Lung (tissue), 11 donors: ENCODE measurements at regions not wholly inside any gene's neighbourhood (a gene's known extent, or its start where the extent isn't known, plus 50 kb on each side); places are given as distances from the start of the nearest gene placed in this dataset.

ENCODE experiments used
- ATAC-seq: fragments of 200-7000 bp; cut with Tn5 transposase; one replicate; pipeline ENCODE4 v1.9.1; 2020; ENCODE audit warnings: moderate number of reproducible peaks; ENCODE audit not compliant: insufficient read depth, low FRiP score
- DNase-seq, 3 donors: peaks; one replicate each; pipeline ENCODE4 v3.0.0-alpha.2; 2013 to 2017
- H3K27ac ChIP-seq, 2 donors: one replicate each; pipeline ENCODE4 v1.5.1; 2013; ENCODE audit warnings: mild to moderate bottlenecking in 2 of 2, moderate library complexity in 2 of 2, control low read depth in 1 of 2, inconsistent platforms in 1 of 2, low read depth in 1 of 2, low read length in 1 of 2
- H3K27me3 ChIP-seq, 3 donors: one replicate each; pipeline ENCODE4 v1.5.1; 2013; ENCODE audit warnings: low read length in 2 of 3; ENCODE audit not compliant: control insufficient read depth in 3 of 3, insufficient read depth in 3 of 3
- H3K36me3 ChIP-seq, 4 donors: one replicate each; pipeline ENCODE4 v1.5.1; 2013; ENCODE audit warnings: low read length in 4 of 4, mild to moderate bottlenecking in 1 of 4, moderate library complexity in 1 of 4; ENCODE audit not compliant: control insufficient read depth in 4 of 4, insufficient read depth in 4 of 4
- H3K4me1 ChIP-seq, 5 donors: one replicate each; pipeline ENCODE4 v1.5.1; 2013; ENCODE audit warnings: low read length in 5 of 5, mild to moderate bottlenecking in 2 of 5, moderate library complexity in 1 of 5; ENCODE audit not compliant: control insufficient read depth in 5 of 5, insufficient read depth in 5 of 5
- H3K4me3 ChIP-seq: one replicate; pipeline ENCODE4 v1.5.1; 2013; ENCODE audit warnings: mild to moderate bottlenecking, control low read depth, moderate library complexity
- H3K9ac ChIP-seq, 2 donors: one replicate each; pipeline ENCODE4 v1.5.1; 2013; ENCODE audit warnings: low read length in 2 of 2, control low read depth in 1 of 2; ENCODE audit not compliant: insufficient read depth in 1 of 2
- H3K9me3 ChIP-seq, 4 donors: one replicate each; pipeline ENCODE4 v1.5.1; 2013; ENCODE audit warnings: low read length in 3 of 4, mild to moderate bottlenecking in 1 of 4, moderate library complexity in 1 of 4; ENCODE audit not compliant: control insufficient read depth in 4 of 4, insufficient read depth in 3 of 4
- CTCF ChIP-seq: IDR thresholded peaks from 2 replicates; pipeline ENCODE4 v1.5.1; 2012; ENCODE audit warnings: mild to moderate bottlenecking; ENCODE audit errors: control extremely low read depth, extremely low read depth
- WGBS, 2 donors: extraction: QIAGEN DNeasy Blood & Tissue Kit; methylation state at CpG; one replicate each; pipeline ENCODE4 v1.1.7; 2013; 5-methylcytosine and 5-hydroxymethylcytosine counted together
- donor health status: control.
- donor health status: control.
- donor health status: Bipolar disorder and iron deficiency.
- donor health status: healthy.
- donor health status: DM: yes; HTN: yes; CAD: no.

GRCh38 chr14:38016497-38016896 is 191.2 kb upstream of the SSTR1 start:
- H3K27ac ChIP-seq, result no peak overlapping the region
- no peak overlapping the region for H3K9ac ChIP-seq
- TF ChIP-seq CTCF, result no peak
- H3K27me3 ChIP-seq, result no peaks in the 10 kb centered on the region
- WGBS, 2 donors, result 74 to 86% methylated on average over 2 of the region's 2 CpGs
- no peaks in the 10 kb centered on the region for H3K4me1 ChIP-seq
- no peak overlapping the region for H3K4me3 ChIP-seq
- no peak for ATAC-seq
- DNase-seq, result no peak
- no peaks in the 10 kb centered on the region for H3K36me3 ChIP-seq
- H3K9me3 ChIP-seq, result peaks cover 0 to 17% (median 6%) of the 10 kb centered on the region in 4 donors

DNA sequence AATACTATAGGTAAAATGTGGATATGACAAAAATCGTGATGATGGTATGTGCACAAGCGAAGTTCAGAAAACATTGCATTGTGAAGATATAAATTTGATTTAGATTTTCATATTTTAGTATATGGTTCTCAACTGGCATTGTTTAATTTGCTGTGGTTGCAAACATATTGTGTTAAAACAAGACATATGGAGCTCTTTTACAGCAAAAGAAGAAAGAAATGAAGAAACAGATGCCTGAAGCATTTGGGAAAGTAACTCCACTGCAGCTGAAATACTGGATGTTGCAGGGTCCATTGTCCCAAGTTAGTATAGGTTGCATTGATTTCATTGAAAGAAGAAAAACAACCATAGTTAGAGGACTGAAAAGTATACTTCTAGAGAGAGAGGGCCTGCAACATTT is 185.8 kb upstream of the SSTR1 start:
- H3K9ac ChIP-seq, result no peak overlapping the region
- TF ChIP-seq CTCF, result no peak
- H3K27me3 ChIP-seq, result peaks cover 0 to 3% (median 0%) of the 10 kb centered on the region in 3 donors
- no peak overlapping the region for H3K4me3 ChIP-seq
- H3K4me1 ChIP-seq, result no peaks in the 10 kb centered on the region
- H3K9me3 ChIP-seq, result peaks cover 0 to 12% (median 3%) of the 10 kb centered on the region in 4 donors
- DNase-seq (no peak), ATAC-seq (no peak)
- no peaks in the 10 kb centered on the region for H3K36me3 ChIP-seq
- 95 to 98% methylated on average over 2 of the region's 2 CpGs for WGBS, 2 donors
- H3K27ac ChIP-seq, result no peak overlapping the region

DNA sequence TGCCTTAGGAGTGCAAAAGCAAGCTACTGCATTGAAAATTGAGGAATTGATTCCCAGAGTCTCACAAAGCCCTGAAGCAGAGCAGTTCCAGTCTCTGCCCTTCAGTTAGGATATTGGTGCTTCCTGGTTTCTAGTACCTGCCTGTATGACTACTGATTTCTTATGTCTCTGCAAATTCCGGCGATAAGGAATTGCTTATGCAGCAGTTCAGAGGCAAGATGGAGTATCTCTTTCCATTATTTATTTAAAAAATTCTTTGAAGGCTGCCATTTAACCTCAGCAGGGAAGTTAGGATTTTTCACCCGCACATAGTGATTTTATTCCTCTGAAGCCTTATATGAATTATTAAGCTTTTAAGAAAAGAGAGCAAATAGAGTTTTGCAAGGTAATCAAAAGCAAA is 184.9 kb upstream of the SSTR1 start:
- no peak for TF ChIP-seq CTCF
- Histone ChIP-seq H3K36me3 (no peaks in the 10 kb centered on the region), H3K9ac (no peak overlapping the region), H3K27me3 (peaks cover 0 to 3% (median 0%) of the 10 kb centered on the region in 3 donors), H3K9me3 (peaks cover 0 to 12% (median 3%) of the 10 kb centered on the region in 4 donors), H3K27ac (no peak overlapping the region), H3K4me3 (no peak overlapping the region), H3K4me1 (no peaks in the 10 kb centered on the region)
- ATAC-seq (no peak), DNase-seq (no peak)
- 73 to 90% methylated on average over 3 of the region's 3 CpGs for WGBS, 2 donors

GRCh38 chr14:38038171-38038570 is 169.5 kb upstream of the SSTR1 start:
- Histone ChIP-seq H3K9ac (no peak overlapping the region), H3K4me1 (peaks cover 0 to 52% (median 2%) of the 10 kb centered on the region in 5 donors), H3K27ac (no peak overlapping the region), H3K36me3 (no peaks in the 10 kb centered on the region), H3K27me3 (no peaks in the 10 kb centered on the region), H3K9me3 (no peaks in the 10 kb centered on the region), H3K4me3 (no peak overlapping the region)
- 87 to 90% methylated on average over 3 of the region's 3 CpGs for WGBS, 2 donors
- ATAC-seq, result no peak
- DNase-seq, result peak; percentile 34 to 83 (median 78)
- TF ChIP-seq CTCF, result no peak
